Islet precursor cell (in vitro differentiated cells): ENCODE measurements at regions not wholly inside any gene's neighbourhood (a gene's known extent, or its start where the extent isn't known, plus 50 kb on each side); places are given as distances from the start of the nearest gene placed in this dataset.

ENCODE experiments used
- DNase-seq: peaks from one replicate; pipeline ENCODE4 v3.0.0-alpha.2; 2018

- DNase-seq: no peak
Observed at GRCh38 chr4:53764761-53765490, 173.6 kb upstream of the LNX1 start.

- DNase-seq: no peak
Observed at GRCh38 chr4:53763813-53764597, 172.7 kb upstream of the LNX1 start.

- no peak for DNase-seq
Observed at GRCh38 chr4:53755656-53756055, 164.4 kb upstream of the LNX1 start.

- no peak for DNase-seq
Observed at GRCh38 chr4:53752124-53752523, 160.8 kb upstream of the LNX1 start.

- no peak for DNase-seq
Observed at GRCh38 chr4:53748328-53748772, 157.1 kb upstream of the LNX1 start.

GRCh38 chr4:53747401-53747800, 156.1 kb upstream of the LNX1 start:
- DNase-seq: no peak

- DNase-seq: no peak
Observed at GRCh38 chr4:53744446-53745160, 153.3 kb upstream of the LNX1 start.

GRCh38 chr4:53734584-53735353, 143.5 kb upstream of the LNX1 start:
- no peak for DNase-seq

- DNase-seq: no peak
Observed at GRCh38 chr4:53734182-53734581, 142.9 kb upstream of the LNX1 start.

GRCh38 chr4:53732661-53733060, 141.4 kb upstream of the LNX1 start:
- DNase-seq: no peak

GRCh38 chr4:53730031-53730805, 138.9 kb upstream of the LNX1 start:
- no peak for DNase-seq

- no peak for DNase-seq
Observed at GRCh38 chr4:53722110-53722509, 130.8 kb upstream of the LNX1 start.

GRCh38 chr4:53721263-53721662, 130.0 kb upstream of the LNX1 start:
- DNase-seq: no peak

- no peak for DNase-seq
Observed at GRCh38 chr4:53720776-53721175, 129.5 kb upstream of the LNX1 start.

- peak; percentile 62 for DNase-seq
Observed at GRCh38 chr4:53717064-53717549, 125.8 kb upstream of the LNX1 start.

GRCh38 chr4:53716471-53717063, 125.3 kb upstream of the LNX1 start:
- no peak for DNase-seq

GRCh38 chr4:53716011-53716410, 124.7 kb upstream of the LNX1 start:
- no peak for DNase-seq

GRCh38 chr4:53714236-53715140, 123.2 kb upstream of the LNX1 start:
- no peak for DNase-seq

- DNase-seq: no peak
Observed at GRCh38 chr4:53713767-53714166, 122.5 kb upstream of the LNX1 start.

GRCh38 chr4:53713296-53713695, 122.0 kb upstream of the LNX1 start:
- no peak for DNase-seq
